Mucosa of rectum (tissue), 2 donors: ENCODE measurements at regions not wholly inside any gene's neighbourhood (a gene's known extent, or its start where the extent isn't known, plus 50 kb on each side); places are given as distances from the start of the nearest gene placed in this dataset.

Source experiments
- H3K27ac ChIP-seq, 2 donors: one replicate each; pipeline ENCODE4 v1.7.0; 2013; ENCODE audit warnings: inconsistent platforms in 2 of 2, low read depth in 2 of 2, low read length in 2 of 2
- H3K27me3 ChIP-seq, 2 donors: one replicate each; pipeline ENCODE4 v1.7.0; 2013; ENCODE audit warnings: low read length in 2 of 2; ENCODE audit not compliant: control insufficient read depth in 2 of 2, insufficient read depth in 2 of 2
- H3K36me3 ChIP-seq, 2 donors: one replicate each; pipeline ENCODE4 v1.7.0; 2013; ENCODE audit warnings: low read length in 2 of 2; ENCODE audit not compliant: control insufficient read depth in 2 of 2, insufficient read depth in 2 of 2
- H3K4me1 ChIP-seq, 2 donors: one replicate each; pipeline ENCODE4 v1.7.0; 2013; ENCODE audit warnings: low read length in 2 of 2, mild to moderate bottlenecking in 1 of 2; ENCODE audit not compliant: control insufficient read depth in 2 of 2, insufficient read depth in 2 of 2
- H3K4me3 ChIP-seq, 2 donors: one replicate each; pipeline ENCODE4 v1.7.0; 2013; ENCODE audit warnings: low read length in 2 of 2
- H3K9ac ChIP-seq, 2 donors: one replicate each; pipeline ENCODE4 v1.7.0; 2013; ENCODE audit warnings: low read length in 2 of 2, low read depth in 1 of 2, mild to moderate bottlenecking in 1 of 2
- H3K9me3 ChIP-seq, 2 donors: one replicate each; pipeline ENCODE4 v1.7.0; 2013; ENCODE audit warnings: low read length in 2 of 2; ENCODE audit not compliant: control insufficient read depth in 2 of 2
- donor health status: healthy.
- donor health status: Normal muscosa, but diverticular disease.

- Histone ChIP-seq H3K4me1 (no peaks in the 10 kb centered on the region), H3K27ac (no peak overlapping the region), H3K9me3 (no peaks in the 10 kb centered on the region), H3K9ac (no peak overlapping the region), H3K27me3 (no peaks in the 10 kb centered on the region), H3K36me3 (no peaks in the 10 kb centered on the region), H3K4me3 (no peak overlapping the region)
Measured at GRCh38 chr2:58907644-58908043, 666.5 kb upstream of the FANCL start.

- H3K4me3 ChIP-seq = no peak overlapping the region
- H3K27me3 ChIP-seq = no peaks in the 10 kb centered on the region
- no peaks in the 10 kb centered on the region for H3K9me3 ChIP-seq
- no peaks in the 10 kb centered on the region for H3K36me3 ChIP-seq
- H3K9ac ChIP-seq = no peak overlapping the region
- H3K27ac ChIP-seq = no peak overlapping the region
- H3K4me1 ChIP-seq = no peaks in the 10 kb centered on the region
Measured at GRCh38 chr2:58906081-58906645, 665.0 kb upstream of the FANCL start.

- Histone ChIP-seq H3K9ac (no peak overlapping the region), H3K27ac (no peak overlapping the region), H3K4me3 (no peak overlapping the region), H3K9me3 (no peaks in the 10 kb centered on the region), H3K4me1 (no peaks in the 10 kb centered on the region), H3K27me3 (no peaks in the 10 kb centered on the region), H3K36me3 (no peaks in the 10 kb centered on the region)
Measured at GRCh38 chr2:58904095-58904494, 663.0 kb upstream of the FANCL start.

GRCh38 chr2:58903427-58903826 is 662.3 kb upstream of the FANCL start:
- Histone ChIP-seq H3K9ac (no peak overlapping the region), H3K27me3 (no peaks in the 10 kb centered on the region), H3K27ac (no peak overlapping the region), H3K36me3 (no peaks in the 10 kb centered on the region), H3K4me1 (no peaks in the 10 kb centered on the region), H3K9me3 (no peaks in the 10 kb centered on the region), H3K4me3 (no peak overlapping the region)

GRCh38 chr2:58900246-58901027 is 659.3 kb upstream of the FANCL start:
- H3K27me3 ChIP-seq = no peaks in the 10 kb centered on the region

GRCh38 chr2:58899692-58900091 is 658.6 kb upstream of the FANCL start:
- H3K4me1 ChIP-seq = no peaks in the 10 kb centered on the region
- no peak overlapping the region for H3K27ac ChIP-seq
- no peaks in the 10 kb centered on the region for H3K36me3 ChIP-seq
- H3K27me3 ChIP-seq = no peaks in the 10 kb centered on the region
- no peak overlapping the region for H3K4me3 ChIP-seq
- no peaks in the 10 kb centered on the region for H3K9me3 ChIP-seq
- no peak overlapping the region for H3K9ac ChIP-seq

More at GRCh38 chr2:58900246-58901027, 659.3 kb upstream of the FANCL start:
- H3K4me3 ChIP-seq = no peak overlapping the region
- H3K9me3 ChIP-seq = no peaks in the 10 kb centered on the region
- no peak overlapping the region for H3K9ac ChIP-seq
- no peaks in the 10 kb centered on the region for H3K4me1 ChIP-seq
- H3K27ac ChIP-seq = no peak overlapping the region
- H3K36me3 ChIP-seq = no peaks in the 10 kb centered on the region

- Histone ChIP-seq H3K4me1 (no peaks in the 10 kb centered on the region), H3K9ac (no peak overlapping the region), H3K27ac (no peak overlapping the region), H3K9me3 (no peaks in the 10 kb centered on the region), H3K27me3 (no peaks in the 10 kb centered on the region), H3K36me3 (no peaks in the 10 kb centered on the region), H3K4me3 (no peak overlapping the region)
Measured at GRCh38 chr2:58896638-58897037, 655.5 kb upstream of the FANCL start.

GRCh38 chr2:58895857-58896256 is 654.7 kb upstream of the FANCL start:
- Histone ChIP-seq H3K36me3 (no peaks in the 10 kb centered on the region), H3K4me3 (no peak overlapping the region), H3K9me3 (no peaks in the 10 kb centered on the region), H3K27ac (no peak overlapping the region), H3K9ac (no peak overlapping the region), H3K27me3 (no peaks in the 10 kb centered on the region), H3K4me1 (no peaks in the 10 kb centered on the region)

- Histone ChIP-seq H3K9ac (no peak overlapping the region), H3K4me1 (no peaks in the 10 kb centered on the region), H3K27ac (no peak overlapping the region), H3K9me3 (no peaks in the 10 kb centered on the region), H3K36me3 (no peaks in the 10 kb centered on the region), H3K27me3 (no peaks in the 10 kb centered on the region), H3K4me3 (no peak overlapping the region)
Measured at GRCh38 chr2:58893656-58894351, 652.7 kb upstream of the FANCL start.

GRCh38 chr2:58891828-58892377 is 650.8 kb upstream of the FANCL start:
- no peaks in the 10 kb centered on the region for H3K4me1 ChIP-seq
- H3K27ac ChIP-seq = no peak overlapping the region
- no peaks in the 10 kb centered on the region for H3K9me3 ChIP-seq
- no peaks in the 10 kb centered on the region for H3K36me3 ChIP-seq
- H3K27me3 ChIP-seq = no peaks in the 10 kb centered on the region
- H3K4me3 ChIP-seq = no peak overlapping the region
- H3K9ac ChIP-seq = no peak overlapping the region
